HG02852 (cell line): ENCODE measurements at regions not wholly inside any gene's neighbourhood (a gene's known extent, or its start where the extent isn't known, plus 50 kb on each side); places are given as distances from the start of the nearest gene placed in this dataset.

Source experiments
- ATAC-seq: cut with Tn5 transposase; IDR thresholded peaks from one replicate; pipeline ENCODE4 v1.9.1; 2021; ENCODE audit warnings: mild to moderate bottlenecking, moderate library complexity; ENCODE audit not compliant: unreplicated experiment

GRCh38 chr2:155830351-155830750 is 502.2 kb downstream of the NR4A2 start:
- no peak for ATAC-seq

GRCh38 chr2:155825876-155826275 is 506.6 kb downstream of the NR4A2 start:
- ATAC-seq: no peak

- ATAC-seq: peak; percentile 91
These were observed 516.7 kb downstream of the NR4A2 start for GRCh38 chr2:155815851-155816250.

- ATAC-seq: no peak
These were observed 517.2 kb downstream of the NR4A2 start for GRCh38 chr2:155815275-155815674.

GRCh38 chr2:155810411-155810810 is 522.1 kb downstream of the NR4A2 start:
- no peak for ATAC-seq

GRCh38 chr2:155802888-155803287 is 529.6 kb downstream of the NR4A2 start:
- ATAC-seq: no peak

GRCh38 chr2:155792666-155793065 is 539.9 kb downstream of the NR4A2 start:
- ATAC-seq: no peak

- no peak for ATAC-seq
These were observed 562.0 kb downstream of the NR4A2 start for GRCh38 chr2:155770516-155770915.

GRCh38 chr2:155766342-155767115 is 566.0 kb downstream of the NR4A2 start:
- no peak for ATAC-seq

- ATAC-seq: no peak
These were observed 577.0 kb downstream of the NR4A2 start for GRCh38 chr2:155755481-155755880.

- no peak for ATAC-seq
These were observed 584.4 kb downstream of the NR4A2 start for GRCh38 chr2:155748131-155748530.

GRCh38 chr2:155747531-155747930 is 585.0 kb downstream of the NR4A2 start:
- ATAC-seq: peak; percentile 76

GRCh38 chr2:155733091-155733853 is 599.2 kb downstream of the NR4A2 start:
- no peak for ATAC-seq

- ATAC-seq: no peak
These were observed 601.7 kb downstream of the NR4A2 start for GRCh38 chr2:155730804-155731203.

GRCh38 chr2:155727187-155727895 is 605.2 kb downstream of the NR4A2 start:
- ATAC-seq: no peak

- no peak for ATAC-seq
These were observed 610.2 kb downstream of the NR4A2 start for GRCh38 chr2:155722290-155722689.

GRCh38 chr2:155715705-155716104 is 616.8 kb downstream of the NR4A2 start:
- no peak for ATAC-seq

- ATAC-seq: no peak
These were observed 617.5 kb downstream of the NR4A2 start for GRCh38 chr2:155714983-155715382.

- ATAC-seq: no peak
These were observed 624.5 kb downstream of the NR4A2 start for GRCh38 chr2:155708071-155708470.

- ATAC-seq: no peak
These were observed 628.6 kb downstream of the NR4A2 start for GRCh38 chr2:155703917-155704316.

- ATAC-seq: no peak
These were observed 629.5 kb downstream of the NR4A2 start for GRCh38 chr2:155703048-155703447.

GRCh38 chr2:155701721-155702120 is 630.8 kb downstream of the NR4A2 start:
- no peak for ATAC-seq
